HepG2 (cell line): ENCODE measurements at regions not wholly inside any gene's neighbourhood (a gene's known extent, or its start where the extent isn't known, plus 50 kb on each side); places are given as distances from the start of the nearest gene placed in this dataset.

Source experiments
- HMGA1 ChIP-seq: sonication (generic); formaldehyde crosslinking; conservative IDR thresholded peaks from 2 replicates; pipeline ENCODE4 v1.4.0; 2020; ENCODE audit warnings: missing genetic modification reagents
- KAT2B ChIP-seq: fragments of 150-350 bp; IDR thresholded peaks from 2 replicates; pipeline ENCODE4 v1.6.1; 2014; ENCODE audit warnings: low read depth, low read length, borderline replicate concordance
- ZBTB37 ChIP-seq: sonication (generic); formaldehyde crosslinking; IDR thresholded peaks from 2 replicates; pipeline ENCODE4 v1.4.0; 2020; ENCODE audit warnings: mild to moderate bottlenecking, missing genetic modification reagents
- ZNF598 ChIP-seq: sonication (generic); formaldehyde crosslinking; IDR thresholded peaks from 2 replicates; pipeline ENCODE4 v1.5.1; 2020; ENCODE audit warnings: mild to moderate bottlenecking, missing genetic modification reagents, borderline replicate concordance
- TF ChIP-seq, protein P1 (sequence below): sonication (generic); formaldehyde crosslinking; IDR thresholded peaks from 2 replicates; pipeline ENCODE4 v1.4.0; 2020; ENCODE audit warnings: missing genetic modification reagents, borderline replicate concordance
- TF ChIP-seq, protein P2 (sequence below): sonication (generic); formaldehyde crosslinking; IDR thresholded peaks from 2 replicates; pipeline ENCODE4 v1.4.0; 2020; ENCODE audit warnings: missing genetic modification reagents, mild to moderate bottlenecking, borderline replicate concordance
- TF ChIP-seq, protein P3 (sequence below): IDR thresholded peaks from 2 replicates; pipeline ENCODE4 v1.4.0; 2020; ENCODE audit warnings: mild to moderate bottlenecking, missing genetic modification reagents

GRCh38 chr12:69042970-69043369 lies 110.0 kb upstream of the CPM start (continued):
- TF ChIP-seq, protein P1, sequence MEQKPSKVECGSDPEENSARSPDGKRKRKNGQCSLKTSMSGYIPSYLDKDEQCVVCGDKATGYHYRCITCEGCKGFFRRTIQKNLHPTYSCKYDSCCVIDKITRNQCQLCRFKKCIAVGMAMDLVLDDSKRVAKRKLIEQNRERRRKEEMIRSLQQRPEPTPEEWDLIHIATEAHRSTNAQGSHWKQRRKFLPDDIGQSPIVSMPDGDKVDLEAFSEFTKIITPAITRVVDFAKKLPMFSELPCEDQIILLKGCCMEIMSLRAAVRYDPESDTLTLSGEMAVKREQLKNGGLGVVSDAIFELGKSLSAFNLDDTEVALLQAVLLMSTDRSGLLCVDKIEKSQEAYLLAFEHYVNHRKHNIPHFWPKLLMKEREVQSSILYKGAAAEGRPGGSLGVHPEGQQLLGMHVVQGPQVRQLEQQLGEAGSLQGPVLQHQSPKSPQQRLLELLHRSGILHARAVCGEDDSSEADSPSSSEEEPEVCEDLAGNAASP: no peak
- no peak for TF ChIP-seq ZBTB37
- TF ChIP-seq, protein P2, sequence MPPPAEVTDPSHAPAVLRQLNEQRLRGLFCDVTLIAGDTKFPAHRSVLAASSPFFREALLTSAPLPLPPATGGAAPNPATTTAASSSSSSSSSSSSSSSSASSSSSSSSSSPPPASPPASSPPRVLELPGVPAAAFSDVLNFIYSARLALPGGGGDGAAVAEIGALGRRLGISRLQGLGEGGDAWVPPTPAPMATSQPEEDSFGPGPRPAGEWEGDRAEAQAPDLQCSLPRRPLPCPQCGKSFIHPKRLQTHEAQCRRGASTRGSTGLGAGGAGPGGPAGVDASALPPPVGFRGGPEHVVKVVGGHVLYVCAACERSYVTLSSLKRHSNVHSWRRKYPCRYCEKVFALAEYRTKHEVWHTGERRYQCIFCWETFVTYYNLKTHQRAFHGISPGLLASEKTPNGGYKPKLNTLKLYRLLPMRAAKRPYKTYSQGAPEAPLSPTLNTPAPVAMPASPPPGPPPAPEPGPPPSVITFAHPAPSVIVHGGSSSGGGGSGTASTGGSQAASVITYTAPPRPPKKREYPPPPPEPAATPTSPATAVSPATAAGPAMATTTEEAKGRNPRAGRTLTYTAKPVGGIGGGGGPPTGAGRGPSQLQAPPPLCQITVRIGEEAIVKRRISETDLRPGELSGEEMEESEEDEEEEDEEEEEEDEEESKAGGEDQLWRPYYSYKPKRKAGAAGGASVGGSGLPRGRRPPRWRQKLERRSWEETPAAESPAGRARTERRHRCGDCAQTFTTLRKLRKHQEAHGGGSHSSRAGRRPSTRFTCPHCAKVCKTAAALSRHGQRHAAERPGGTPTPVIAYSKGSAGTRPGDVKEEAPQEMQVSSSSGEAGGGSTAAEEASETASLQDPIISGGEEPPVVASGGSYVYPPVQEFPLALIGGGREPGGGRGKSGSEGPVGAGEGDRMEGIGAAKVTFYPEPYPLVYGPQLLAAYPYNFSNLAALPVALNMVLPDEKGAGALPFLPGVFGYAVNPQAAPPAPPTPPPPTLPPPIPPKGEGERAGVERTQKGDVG (CRISPR knock-in tag): 0 out of 2 replicates have a peak, but pooled peaks have one; percentile 36
- TF ChIP-seq ZNF598 (CRISPR knock-in tag): no peak
- TF ChIP-seq, protein P3, sequence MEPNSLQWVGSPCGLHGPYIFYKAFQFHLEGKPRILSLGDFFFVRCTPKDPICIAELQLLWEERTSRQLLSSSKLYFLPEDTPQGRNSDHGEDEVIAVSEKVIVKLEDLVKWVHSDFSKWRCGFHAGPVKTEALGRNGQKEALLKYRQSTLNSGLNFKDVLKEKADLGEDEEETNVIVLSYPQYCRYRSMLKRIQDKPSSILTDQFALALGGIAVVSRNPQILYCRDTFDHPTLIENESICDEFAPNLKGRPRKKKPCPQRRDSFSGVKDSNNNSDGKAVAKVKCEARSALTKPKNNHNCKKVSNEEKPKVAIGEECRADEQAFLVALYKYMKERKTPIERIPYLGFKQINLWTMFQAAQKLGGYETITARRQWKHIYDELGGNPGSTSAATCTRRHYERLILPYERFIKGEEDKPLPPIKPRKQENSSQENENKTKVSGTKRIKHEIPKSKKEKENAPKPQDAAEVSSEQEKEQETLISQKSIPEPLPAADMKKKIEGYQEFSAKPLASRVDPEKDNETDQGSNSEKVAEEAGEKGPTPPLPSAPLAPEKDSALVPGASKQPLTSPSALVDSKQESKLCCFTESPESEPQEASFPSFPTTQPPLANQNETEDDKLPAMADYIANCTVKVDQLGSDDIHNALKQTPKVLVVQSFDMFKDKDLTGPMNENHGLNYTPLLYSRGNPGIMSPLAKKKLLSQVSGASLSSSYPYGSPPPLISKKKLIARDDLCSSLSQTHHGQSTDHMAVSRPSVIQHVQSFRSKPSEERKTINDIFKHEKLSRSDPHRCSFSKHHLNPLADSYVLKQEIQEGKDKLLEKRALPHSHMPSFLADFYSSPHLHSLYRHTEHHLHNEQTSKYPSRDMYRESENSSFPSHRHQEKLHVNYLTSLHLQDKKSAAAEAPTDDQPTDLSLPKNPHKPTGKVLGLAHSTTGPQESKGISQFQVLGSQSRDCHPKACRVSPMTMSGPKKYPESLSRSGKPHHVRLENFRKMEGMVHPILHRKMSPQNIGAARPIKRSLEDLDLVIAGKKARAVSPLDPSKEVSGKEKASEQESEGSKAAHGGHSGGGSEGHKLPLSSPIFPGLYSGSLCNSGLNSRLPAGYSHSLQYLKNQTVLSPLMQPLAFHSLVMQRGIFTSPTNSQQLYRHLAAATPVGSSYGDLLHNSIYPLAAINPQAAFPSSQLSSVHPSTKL (CRISPR knock-in tag): no peak
- no peak for TF ChIP-seq KAT2B
- TF ChIP-seq HMGA1 (CRISPR knock-in tag): no peak
